Hepatocyte (in vitro differentiated cells): ENCODE measurements at regions not wholly inside any gene's neighbourhood (a gene's known extent, or its start where the extent isn't known, plus 50 kb on each side); places are given as distances from the start of the nearest gene placed in this dataset.

Source experiments
- CTCF ChIP-seq: fragments of 200-600 bp; sonication (generic); IDR thresholded peaks from 2 replicates; pipeline ENCODE4 v1.5.1; 2016; ENCODE audit warnings: antibody characterized with exemption, mild to moderate bottlenecking; ENCODE audit not compliant: poor library complexity
- EZH2 ChIP-seq: fragments of 200-600 bp; sonication (generic); IDR thresholded peaks from 2 replicates; pipeline ENCODE4 v1.6.1; 2016; ENCODE audit warnings: antibody characterized with exemption, mild to moderate bottlenecking, borderline replicate concordance

- TF ChIP-seq CTCF (no peak), EZH2 (no peak)
These were observed 302.0 kb downstream of the ALDH8A1 start for GRCh38 chr6:134647861-134648260.
